Muscle layer of colon (tissue), 2 donors: ENCODE measurements at regions not wholly inside any gene's neighbourhood (a gene's known extent, or its start where the extent isn't known, plus 50 kb on each side); places are given as distances from the start of the nearest gene placed in this dataset.
"Not testable (repeated sequence)": the region's sequence is repeated elsewhere in the genome, so short reads cannot be mapped to it uniquely, and the experiment has no call there.

ENCODE experiments used
- H3K27ac ChIP-seq: one replicate; pipeline ENCODE4 v1.7.0; 2013; ENCODE audit warnings: low read depth, mild to moderate bottlenecking, low read length, moderate library complexity
- H3K27me3 ChIP-seq, 2 donors: one replicate each; pipeline ENCODE4 v1.7.0; 2013; ENCODE audit warnings: low read length in 2 of 2, mild to moderate bottlenecking in 2 of 2; ENCODE audit not compliant: insufficient read depth in 2 of 2, control insufficient read depth in 1 of 2
- H3K36me3 ChIP-seq: one replicate; pipeline ENCODE4 v1.7.0; 2013; ENCODE audit warnings: mild to moderate bottlenecking, low read length; ENCODE audit not compliant: insufficient read depth
- H3K4me1 ChIP-seq: one replicate; pipeline ENCODE4 v1.7.0; 2013; ENCODE audit warnings: mild to moderate bottlenecking, low read length; ENCODE audit not compliant: insufficient read depth
- H3K4me3 ChIP-seq, 2 donors: one replicate each; pipeline ENCODE4 v1.7.0; 2013; ENCODE audit warnings: low read length in 2 of 2, low read depth in 1 of 2, mild to moderate bottlenecking in 1 of 2, moderate library complexity in 1 of 2
- H3K9ac ChIP-seq: one replicate; pipeline ENCODE4 v1.7.0; 2013; ENCODE audit warnings: low read length
- H3K9me3 ChIP-seq: one replicate; pipeline ENCODE4 v1.7.0; 2013; ENCODE audit warnings: mild to moderate bottlenecking, low read length
- donor health status: abdominal sarcoma.
- donor health status: Adenocarcinoma of cecum.

DNA sequence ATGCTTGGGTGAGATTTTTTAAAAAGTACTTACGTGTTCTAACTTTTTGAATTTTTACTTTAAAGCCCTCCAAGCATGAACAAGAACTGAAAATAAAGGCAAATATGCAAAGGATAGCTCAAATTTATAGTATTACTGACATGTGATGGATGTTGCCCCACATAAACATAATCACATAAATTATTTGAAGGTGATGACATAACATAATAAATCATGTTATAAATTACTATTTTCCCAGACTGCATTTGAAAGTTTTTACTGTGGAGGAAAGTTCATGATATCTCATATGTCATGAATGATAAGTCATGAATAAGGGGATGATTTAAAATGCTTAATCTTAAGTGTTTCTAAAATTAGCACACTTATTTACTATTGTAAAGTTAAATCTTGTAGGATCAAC, 705.7 kb upstream of the SLITRK1 start:
- no peak overlapping the region for H3K9ac ChIP-seq
- H3K9me3 ChIP-seq = no peaks in the 10 kb centered on the region
- H3K4me1 ChIP-seq = no peaks in the 10 kb centered on the region
- H3K27me3 ChIP-seq = no peaks in the 10 kb centered on the region
- no peak overlapping the region for H3K4me3 ChIP-seq
- no peak overlapping the region for H3K27ac ChIP-seq
- no peaks in the 10 kb centered on the region for H3K36me3 ChIP-seq

- H3K9me3 ChIP-seq, H3K4me1 ChIP-seq: not testable (repeated sequence)
These were observed 697.6 kb upstream of the SLITRK1 start for GRCh38 chr13:84579901-84580300.

GRCh38 chr13:84574851-84575250, 692.6 kb upstream of the SLITRK1 start:
- no peak overlapping the region for H3K9ac ChIP-seq

More at GRCh38 chr13:84579901-84580300, 697.6 kb upstream of the SLITRK1 start:
- not testable (repeated sequence) for H3K4me3 ChIP-seq, H3K36me3 ChIP-seq, H3K27ac ChIP-seq, H3K27me3 ChIP-seq, H3K9ac ChIP-seq

GRCh38 chr13:84571264-84571663, 689.0 kb upstream of the SLITRK1 start:
- no peaks in the 10 kb centered on the region for H3K9me3 ChIP-seq
- H3K9ac ChIP-seq = no peak overlapping the region
- H3K4me1 ChIP-seq = no peaks in the 10 kb centered on the region
- H3K36me3 ChIP-seq = no peaks in the 10 kb centered on the region
- no peak overlapping the region for H3K4me3 ChIP-seq
- H3K27ac ChIP-seq = no peak overlapping the region
- H3K27me3 ChIP-seq = no peaks in the 10 kb centered on the region

More at GRCh38 chr13:84574851-84575250, 692.6 kb upstream of the SLITRK1 start:
- no peaks in the 10 kb centered on the region for H3K4me1 ChIP-seq
- H3K4me3 ChIP-seq = no peak overlapping the region
- no peaks in the 10 kb centered on the region for H3K27me3 ChIP-seq
- no peaks in the 10 kb centered on the region for H3K36me3 ChIP-seq
- no peaks in the 10 kb centered on the region for H3K9me3 ChIP-seq
- no peak overlapping the region for H3K27ac ChIP-seq

- no peak overlapping the region for H3K27ac ChIP-seq
- no peaks in the 10 kb centered on the region for H3K27me3 ChIP-seq
- no peaks in the 10 kb centered on the region for H3K36me3 ChIP-seq
- H3K9me3 ChIP-seq = no peaks in the 10 kb centered on the region
- no peak overlapping the region for H3K9ac ChIP-seq
- no peaks in the 10 kb centered on the region for H3K4me1 ChIP-seq
- H3K4me3 ChIP-seq = no peak overlapping the region
These were observed 688.6 kb upstream of the SLITRK1 start for GRCh38 chr13:84570831-84571230.

DNA sequence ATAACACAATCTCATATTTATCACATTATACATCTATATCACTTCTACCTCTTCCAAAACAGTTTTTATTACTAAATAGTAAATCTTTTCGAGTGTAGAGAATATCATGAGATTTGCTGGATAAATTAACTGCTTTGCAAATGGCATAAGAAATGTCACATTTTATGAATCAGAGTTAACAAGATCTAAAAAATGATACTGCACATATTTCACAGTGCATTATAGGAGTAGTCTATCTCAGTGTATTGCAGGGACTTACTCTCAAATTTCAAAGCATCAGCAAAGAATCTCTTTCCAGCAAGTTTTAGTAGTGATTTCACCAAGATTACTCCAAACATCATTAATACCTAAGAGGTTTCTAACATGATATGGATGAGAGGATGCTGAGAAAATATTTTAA, 687.1 kb upstream of the SLITRK1 start:
- Histone ChIP-seq H3K4me3 (no peak overlapping the region), H3K27me3 (no peaks in the 10 kb centered on the region), H3K36me3 (no peaks in the 10 kb centered on the region), H3K27ac (no peak overlapping the region), H3K9ac (no peak overlapping the region), H3K4me1 (no peaks in the 10 kb centered on the region), H3K9me3 (no peaks in the 10 kb centered on the region)

DNA sequence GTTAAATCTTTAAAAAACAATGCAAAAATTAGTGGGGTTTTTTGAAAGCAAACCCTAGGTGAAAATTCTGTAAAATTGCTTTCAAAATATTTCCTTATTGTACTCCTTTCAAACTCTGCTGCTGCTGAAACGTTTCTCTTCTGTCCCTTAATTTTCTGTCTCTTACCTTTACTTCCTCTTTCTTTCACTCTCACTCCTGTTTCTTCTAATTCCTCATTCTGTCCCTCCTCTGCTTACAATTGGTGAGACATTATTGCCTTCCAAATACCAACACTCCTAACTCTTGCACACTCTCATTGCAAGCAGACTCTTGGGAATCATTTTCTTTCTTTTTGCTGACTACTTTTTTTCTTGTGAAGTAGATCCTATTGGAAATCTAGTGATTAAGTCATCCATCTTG, 685.6 kb upstream of the SLITRK1 start:
- Histone ChIP-seq H3K4me1 (no peaks in the 10 kb centered on the region), H3K9me3 (no peaks in the 10 kb centered on the region), H3K4me3 (no peak overlapping the region), H3K27me3 (no peaks in the 10 kb centered on the region), H3K9ac (no peak overlapping the region), H3K36me3 (no peaks in the 10 kb centered on the region), H3K27ac (no peak overlapping the region)

GRCh38 chr13:84566780-84567179, 684.5 kb upstream of the SLITRK1 start:
- no peaks in the 10 kb centered on the region for H3K9me3 ChIP-seq
- H3K9ac ChIP-seq = no peak overlapping the region
- no peaks in the 10 kb centered on the region for H3K27me3 ChIP-seq
- no peaks in the 10 kb centered on the region for H3K36me3 ChIP-seq
- H3K27ac ChIP-seq = no peak overlapping the region
- no peak overlapping the region for H3K4me3 ChIP-seq
- no peaks in the 10 kb centered on the region for H3K4me1 ChIP-seq

- Histone ChIP-seq H3K4me1 (no peaks in the 10 kb centered on the region), H3K9ac (no peak overlapping the region), H3K27ac (no peak overlapping the region), H3K27me3 (no peaks in the 10 kb centered on the region), H3K36me3 (no peaks in the 10 kb centered on the region), H3K9me3 (no peaks in the 10 kb centered on the region), H3K4me3 (no peak overlapping the region)
These were observed 681.3 kb upstream of the SLITRK1 start for GRCh38 chr13:84563611-84564010.

DNA sequence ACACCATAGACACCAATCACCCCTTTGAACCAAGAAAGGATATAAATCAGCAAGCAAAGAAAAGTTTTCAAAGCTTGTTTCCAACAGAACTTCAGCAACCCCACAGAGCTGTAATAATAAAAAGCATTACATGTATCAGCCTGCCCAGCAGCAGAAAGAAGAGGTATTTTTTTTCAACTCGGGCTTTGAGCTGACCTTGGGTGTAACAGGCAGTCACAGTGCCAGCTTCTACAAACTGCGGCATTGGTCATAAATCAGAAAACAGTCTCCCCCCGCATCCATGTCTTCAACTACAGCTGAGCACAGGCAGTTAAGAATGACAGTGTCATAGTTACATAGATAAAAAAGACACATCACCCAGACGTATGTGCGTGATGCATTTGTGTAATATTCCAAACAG, 671.0 kb upstream of the SLITRK1 start:
- H3K9me3 ChIP-seq = no peaks in the 10 kb centered on the region
- no peak overlapping the region for H3K9ac ChIP-seq
- no peaks in the 10 kb centered on the region for H3K36me3 ChIP-seq
- no peaks in the 10 kb centered on the region for H3K4me1 ChIP-seq
- no peak overlapping the region for H3K27ac ChIP-seq
- no peak overlapping the region for H3K4me3 ChIP-seq
- no peaks in the 10 kb centered on the region for H3K27me3 ChIP-seq

- H3K9me3 ChIP-seq = no peaks in the 10 kb centered on the region
- no peak overlapping the region for H3K9ac ChIP-seq
- no peak overlapping the region for H3K27ac ChIP-seq
- no peaks in the 10 kb centered on the region for H3K27me3 ChIP-seq
- no peaks in the 10 kb centered on the region for H3K4me1 ChIP-seq
- H3K36me3 ChIP-seq = no peaks in the 10 kb centered on the region
- H3K4me3 ChIP-seq = no peak overlapping the region
These were observed 661.7 kb upstream of the SLITRK1 start for GRCh38 chr13:84543962-84544361.

- Histone ChIP-seq H3K9ac (no peak overlapping the region), H3K27me3 (no peaks in the 10 kb centered on the region), H3K4me3 (no peak overlapping the region), H3K4me1 (no peaks in the 10 kb centered on the region), H3K9me3 (no peaks in the 10 kb centered on the region), H3K36me3 (no peaks in the 10 kb centered on the region), H3K27ac (no peak overlapping the region)
These were observed 660.1 kb upstream of the SLITRK1 start for GRCh38 chr13:84542348-84542747.
